ENCODE measurements at regions not wholly inside any gene's neighbourhood (a gene's known extent, or its start where the extent isn't known, plus 50 kb on each side); places are given as distances from the start of the nearest gene placed in this dataset.

GRCh38 chr7:131119381-131119780, 208.3 kb upstream of the MKLN1 start:
- no peak for TF ChIP-seq CTCF (IDR thresholded peaks at IDR 0.05; ENCODE audit: borderline replicate concordance, insufficient read depth, low read depth, low read length)
- H3K4me3 ChIP-seq (ENCODE audit: low read depth, low read length) = no peak overlapping the region

- TF ChIP-seq CTCF (IDR thresholded peaks at IDR 0.05; ENCODE audit: borderline replicate concordance, insufficient read depth, low read depth, low read length) = no peak
- no peak overlapping the region for H3K4me3 ChIP-seq (ENCODE audit: low read depth, low read length)
Measured at GRCh38 chr7:131122394-131122793, 205.3 kb upstream of the MKLN1 start.

GRCh38 chr7:131124001-131124629, 203.6 kb upstream of the MKLN1 start:
- no peak overlapping the region for H3K4me3 ChIP-seq (ENCODE audit: low read depth, low read length)
- no peak for TF ChIP-seq CTCF (IDR thresholded peaks at IDR 0.05; ENCODE audit: borderline replicate concordance, insufficient read depth, low read depth, low read length)

GRCh38 chr7:131124867-131125266, 202.8 kb upstream of the MKLN1 start:
- no peak for TF ChIP-seq CTCF (IDR thresholded peaks at IDR 0.05; ENCODE audit: borderline replicate concordance, insufficient read depth, low read depth, low read length)
- H3K4me3 ChIP-seq (ENCODE audit: low read depth, low read length) = no peak overlapping the region

GRCh38 chr7:131130324-131130723, 197.4 kb upstream of the MKLN1 start:
- no peak overlapping the region for H3K4me3 ChIP-seq (ENCODE audit: low read depth, low read length)
- TF ChIP-seq CTCF (IDR thresholded peaks at IDR 0.05; ENCODE audit: borderline replicate concordance, insufficient read depth, low read depth, low read length) = no peak

- TF ChIP-seq CTCF (IDR thresholded peaks at IDR 0.05; ENCODE audit: borderline replicate concordance, insufficient read depth, low read depth, low read length) = no peak
- H3K4me3 ChIP-seq (ENCODE audit: low read depth, low read length) = no peak overlapping the region
Measured at GRCh38 chr7:131131012-131131745, 196.5 kb upstream of the MKLN1 start.
